Adrenal gland (tissue), 5 donors: ENCODE measurements at regions not wholly inside any gene's neighbourhood (a gene's known extent, or its start where the extent isn't known, plus 50 kb on each side); places are given as distances from the start of the nearest gene placed in this dataset.
"Not testable (repeated sequence)": the region's sequence is repeated elsewhere in the genome, so short reads cannot be mapped to it uniquely, and the experiment has no call there.

Experiments
- POLR2A ChIP-seq, 2 donors: fragments of 450-650 bp; IDR thresholded peaks; one replicate each; pipeline ENCODE4 v1.6.1; 2017; ENCODE audit warnings: antibody characterized with exemption in 2 of 2, mild to moderate bottlenecking in 2 of 2, moderate library complexity in 1 of 2
- TF ChIP-seq, protein P1 (sequence below), 6 experiments: fragments of 450-650 bp in 4 of 6; fragments of 200-600 bp in 2 of 6; sonication (generic) in 1 of 6; IDR thresholded peaks; 1 replicate in 5 of 6; 2 replicates in 1 of 6; pipeline versions ENCODE4 v1.5.1 to v1.8.0; 2016 to 2021; ENCODE audit warnings: antibody characterized with exemption in 6 of 6, mild to moderate bottlenecking in 2 of 6, moderate library complexity in 1 of 6
- donor health status: DM: no; HTN: no; CAD: no.

DNA sequence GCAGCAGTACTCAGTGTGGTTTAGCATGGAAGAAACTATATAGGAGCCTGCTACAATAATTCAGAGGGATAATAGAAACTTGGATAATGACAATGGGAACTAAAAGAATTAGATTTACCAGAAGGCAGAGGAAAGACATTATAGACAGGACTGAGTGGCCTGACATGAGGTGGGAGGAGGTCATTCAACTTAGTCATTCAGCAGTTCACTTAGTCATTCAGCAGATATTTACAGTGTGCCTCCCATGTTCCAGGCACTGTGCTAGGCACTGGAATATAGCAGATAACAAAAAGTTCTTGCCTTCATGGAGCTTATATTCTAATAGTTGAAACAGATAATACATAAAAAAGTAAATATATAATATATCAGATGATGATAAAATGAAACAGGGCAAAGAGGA is 110.9 kb upstream of the IKBKE start:
- TF ChIP-seq, protein P1, sequence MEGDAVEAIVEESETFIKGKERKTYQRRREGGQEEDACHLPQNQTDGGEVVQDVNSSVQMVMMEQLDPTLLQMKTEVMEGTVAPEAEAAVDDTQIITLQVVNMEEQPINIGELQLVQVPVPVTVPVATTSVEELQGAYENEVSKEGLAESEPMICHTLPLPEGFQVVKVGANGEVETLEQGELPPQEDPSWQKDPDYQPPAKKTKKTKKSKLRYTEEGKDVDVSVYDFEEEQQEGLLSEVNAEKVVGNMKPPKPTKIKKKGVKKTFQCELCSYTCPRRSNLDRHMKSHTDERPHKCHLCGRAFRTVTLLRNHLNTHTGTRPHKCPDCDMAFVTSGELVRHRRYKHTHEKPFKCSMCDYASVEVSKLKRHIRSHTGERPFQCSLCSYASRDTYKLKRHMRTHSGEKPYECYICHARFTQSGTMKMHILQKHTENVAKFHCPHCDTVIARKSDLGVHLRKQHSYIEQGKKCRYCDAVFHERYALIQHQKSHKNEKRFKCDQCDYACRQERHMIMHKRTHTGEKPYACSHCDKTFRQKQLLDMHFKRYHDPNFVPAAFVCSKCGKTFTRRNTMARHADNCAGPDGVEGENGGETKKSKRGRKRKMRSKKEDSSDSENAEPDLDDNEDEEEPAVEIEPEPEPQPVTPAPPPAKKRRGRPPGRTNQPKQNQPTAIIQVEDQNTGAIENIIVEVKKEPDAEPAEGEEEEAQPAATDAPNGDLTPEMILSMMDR (IDR thresholded peaks at IDR 0.05) = not testable (repeated sequence)
- TF ChIP-seq POLR2A (IDR thresholded peaks at IDR 0.05) = not testable (repeated sequence)
